ENCODE measurements at regions not wholly inside any gene's neighbourhood (a gene's known extent, or its start where the extent isn't known, plus 50 kb on each side); places are given as distances from the start of the nearest gene placed in this dataset.

GRCh38 chr9:23171479-23171878, 654.6 kb downstream of the ELAVL2 start:
- Histone ChIP-seq H3K9me3 (ENCODE audit: insufficient read depth, low read length) (no peaks in the 10 kb centered on the region), H3K27me3 (ENCODE audit: low read length) (no peaks in the 10 kb centered on the region), H3K9me2 (replicated peaks; ENCODE audit: insufficient read depth, low read length) (no peaks in the 10 kb centered on the region), H3K4me2 (ENCODE audit: low read depth, low read length, poor library complexity, severe bottlenecking) (no peak overlapping the region), H3K36me3 (ENCODE audit: low read length) (no peaks in the 10 kb centered on the region), H3K27ac (ENCODE audit: low read depth, low read length) (no peak overlapping the region), H3K4me3 (ENCODE audit: insufficient read depth, low read length, poor library complexity, severe bottlenecking) (no peak overlapping the region), H3K79me2 (ENCODE audit: insufficient read depth, low read length) (no peaks in the 10 kb centered on the region), H3K9ac (ENCODE audit: low read length) (no peak overlapping the region), H2AFZ (ENCODE audit: low read depth, low read length, severe bottlenecking) (no peak overlapping the region), H3F3A (ENCODE audit: insufficient read depth) (no peaks in the 10 kb centered on the region), H4K20me1 (ENCODE audit: low read depth, low read length) (no peaks in the 10 kb centered on the region)
- no peak for TF ChIP-seq EZH2phosphoT487 (conservative IDR thresholded peaks at IDR 0.05; ENCODE audit: low read length)
- no peak for TF ChIP-seq CTCF (IDR thresholded peaks at IDR 0.05; ENCODE audit: insufficient read depth, low read length, poor library complexity, severe bottlenecking)

GRCh38 chr9:23172206-23172605, 653.8 kb downstream of the ELAVL2 start:
- no peaks in the 10 kb centered on the region for H3K27me3 ChIP-seq (ENCODE audit: low read length)
- H3K4me2 ChIP-seq (ENCODE audit: low read depth, low read length, poor library complexity, severe bottlenecking): no peak overlapping the region
- H3K79me2 ChIP-seq (ENCODE audit: insufficient read depth, low read length): no peaks in the 10 kb centered on the region
- no peaks in the 10 kb centered on the region for H3K36me3 ChIP-seq (ENCODE audit: low read length)
- no peak for TF ChIP-seq CTCF (IDR thresholded peaks at IDR 0.05; ENCODE audit: insufficient read depth, low read length, poor library complexity, severe bottlenecking)
- no peak for TF ChIP-seq EZH2phosphoT487 (conservative IDR thresholded peaks at IDR 0.05; ENCODE audit: low read length)
- no peak overlapping the region for H3K4me3 ChIP-seq (ENCODE audit: insufficient read depth, low read length, poor library complexity, severe bottlenecking)
- H2AFZ ChIP-seq (ENCODE audit: low read depth, low read length, severe bottlenecking): no peak overlapping the region
- H3K9me2 ChIP-seq (replicated peaks; ENCODE audit: insufficient read depth, low read length): no peaks in the 10 kb centered on the region
- no peaks in the 10 kb centered on the region for H3K9me3 ChIP-seq (ENCODE audit: insufficient read depth, low read length)
- H4K20me1 ChIP-seq (ENCODE audit: low read depth, low read length): no peaks in the 10 kb centered on the region
- H3F3A ChIP-seq (ENCODE audit: insufficient read depth): no peaks in the 10 kb centered on the region
- no peak overlapping the region for H3K9ac ChIP-seq (ENCODE audit: low read length)
- H3K27ac ChIP-seq (ENCODE audit: low read depth, low read length): no peak overlapping the region

- H3K9me2 ChIP-seq (replicated peaks; ENCODE audit: insufficient read depth, low read length): no peaks in the 10 kb centered on the region
- TF ChIP-seq EZH2phosphoT487 (conservative IDR thresholded peaks at IDR 0.05; ENCODE audit: low read length): no peak
- no peak for TF ChIP-seq CTCF (IDR thresholded peaks at IDR 0.05; ENCODE audit: insufficient read depth, low read length, poor library complexity, severe bottlenecking)
- H3K9ac ChIP-seq (ENCODE audit: low read length): no peak overlapping the region
- no peak overlapping the region for H3K27ac ChIP-seq (ENCODE audit: low read depth, low read length)
- H3K36me3 ChIP-seq (ENCODE audit: low read length): no peaks in the 10 kb centered on the region
- H3K4me2 ChIP-seq (ENCODE audit: low read depth, low read length, poor library complexity, severe bottlenecking): no peak overlapping the region
- H3K27me3 ChIP-seq (ENCODE audit: low read length): no peaks in the 10 kb centered on the region
- no peaks in the 10 kb centered on the region for H3F3A ChIP-seq (ENCODE audit: insufficient read depth)
- H3K79me2 ChIP-seq (ENCODE audit: insufficient read depth, low read length): no peaks in the 10 kb centered on the region
- no peaks in the 10 kb centered on the region for H3K9me3 ChIP-seq (ENCODE audit: insufficient read depth, low read length)
- no peak overlapping the region for H2AFZ ChIP-seq (ENCODE audit: low read depth, low read length, severe bottlenecking)
- H4K20me1 ChIP-seq (ENCODE audit: low read depth, low read length): no peaks in the 10 kb centered on the region
- H3K4me3 ChIP-seq (ENCODE audit: insufficient read depth, low read length, poor library complexity, severe bottlenecking): no peak overlapping the region
These were observed 652.9 kb downstream of the ELAVL2 start for GRCh38 chr9:23172979-23173637.

All from SU-DHL-6 (cell line).